ENCODE measurements at regions not wholly inside any gene's neighbourhood (a gene's known extent, or its start where the extent isn't known, plus 50 kb on each side); places are given as distances from the start of the nearest gene placed in this dataset.

- Histone ChIP-seq H3K27me3 (ENCODE audit: control insufficient read depth in 1 of 2, insufficient read depth in 2 of 2, low read length in 2 of 2) (no peaks in the 10 kb centered on the region), H3K4me2 (ENCODE audit: low read depth, low read length) (no peak overlapping the region), H3K4me3 (replicated peaks in 1 of 3; ENCODE audit: insufficient read depth in 1 of 3, low read depth in 2 of 3, low read length in 3 of 3) (no peak overlapping the region), H4K20me1 (ENCODE audit: insufficient read depth, low read length) (no peaks in the 10 kb centered on the region), H3K4me1 (ENCODE audit: insufficient read depth, low read length) (peaks cover 11% of the 10 kb centered on the region), H2AFZ (ENCODE audit: low read length) (no peak overlapping the region), H3K9ac (ENCODE audit: insufficient read depth, low read depth, low read length) (no peak overlapping the region), H3K27ac (ENCODE audit: extremely low read length, insufficient read depth, low read length) (no peak overlapping the region), H3K79me2 (ENCODE audit: insufficient read depth, low read length) (no peaks in the 10 kb centered on the region), H3K36me3 (replicated peaks in 1 of 2; ENCODE audit: control insufficient read depth in 1 of 2, insufficient read depth in 2 of 2, low read length in 2 of 2) (no peaks in the 10 kb centered on the region), H3K9me3 (ENCODE audit: low read length) (no peaks in the 10 kb centered on the region)
- no peak for FAIRE-seq
- DNase-seq (ENCODE audit: low spot score), result no peak
- intact Hi-C loops (cut with micrococcal nuclease; ENCODE audit: unreplicated experiment) (no loop called here), in situ Hi-C loops (cut with HindIII; ENCODE audit: extremely low pct_ligation_motif_present, low pct_unique_long_range_greater_than_20kb) (no loop called here)
- no peak for ATAC-seq
- 56% methylated on average over 2 of the region's 2 CpGs for WGBS (ENCODE audit: low lambda C conversion rate)
- POLR2A ChIA-PET, result no interaction called here
- BruUV-seq (replicated peaks), result no TSS peak
- CTCF ChIA-PET (ENCODE audit: low intra/inter-chr PET ratio, low total read pairs), result no interaction called here
- TF ChIP-seq CEBPB (IDR thresholded peaks at IDR 0.05; ENCODE audit: borderline replicate concordance, low read depth, low read length) (peak; percentile 72; the same call in 1 of the 2 replicates), NFYC (CRISPR knock-in tag; IDR thresholded peaks at IDR 0.05) (no peak)
Measured at GRCh38 chr15:38886315-38887163, 321.9 kb upstream of the RASGRP1 start.

- BruUV-seq (replicated peaks), result no TSS peak
- Histone ChIP-seq H3K4me1 (ENCODE audit: insufficient read depth, low read length) (peaks cover 11% of the 10 kb centered on the region), H3K4me3 (replicated peaks in 1 of 3; ENCODE audit: insufficient read depth in 1 of 3, low read depth in 2 of 3, low read length in 3 of 3) (no peak overlapping the region), H3K9me3 (ENCODE audit: low read length) (no peaks in the 10 kb centered on the region), H3K79me2 (ENCODE audit: insufficient read depth, low read length) (no peaks in the 10 kb centered on the region), H2AFZ (ENCODE audit: low read length) (no peak overlapping the region), H3K27ac (ENCODE audit: extremely low read length, insufficient read depth, low read length) (no peak overlapping the region), H3K27me3 (ENCODE audit: control insufficient read depth in 1 of 2, insufficient read depth in 2 of 2, low read length in 2 of 2) (no peaks in the 10 kb centered on the region), H3K4me2 (ENCODE audit: low read depth, low read length) (no peak overlapping the region), H3K36me3 (replicated peaks in 1 of 2; ENCODE audit: control insufficient read depth in 1 of 2, insufficient read depth in 2 of 2, low read length in 2 of 2) (no peaks in the 10 kb centered on the region), H4K20me1 (ENCODE audit: insufficient read depth, low read length) (no peaks in the 10 kb centered on the region), H3K9ac (ENCODE audit: insufficient read depth, low read depth, low read length) (no peak overlapping the region)
- DNase-seq (ENCODE audit: low spot score), result no peak
- in situ Hi-C loops (cut with HindIII; ENCODE audit: extremely low pct_ligation_motif_present, low pct_unique_long_range_greater_than_20kb), result no loop called here
- no peak for FAIRE-seq
- CTCF ChIA-PET (ENCODE audit: low intra/inter-chr PET ratio, low total read pairs), result no interaction called here
- no peak for ATAC-seq
- intact Hi-C loops (cut with micrococcal nuclease; ENCODE audit: unreplicated experiment), result no loop called here
- no peak for TF ChIP-seq MTF2 (CRISPR knock-in tag; IDR thresholded peaks at IDR 0.05; ENCODE audit: borderline replicate concordance)
- TF ChIP-seq PREB (CRISPR knock-in tag; IDR thresholded peaks at IDR 0.05), result no peak
- POLR2A ChIA-PET, result no interaction called here
- 36% methylated on average over 4 of the region's 5 CpGs for WGBS (ENCODE audit: low lambda C conversion rate)
Measured at GRCh38 chr15:38888701-38889221, 324.1 kb upstream of the RASGRP1 start.
